DND-41 (cell line): ENCODE measurements at regions not wholly inside any gene's neighbourhood (a gene's known extent, or its start where the extent isn't known, plus 50 kb on each side); places are given as distances from the start of the nearest gene placed in this dataset.

Source experiments
- ATAC-seq: fragments of 200-7000 bp; cut with Tn5 transposase; 3 replicates; pipeline ENCODE4 v1.9.1; 2021; ENCODE audit warnings: low read depth; ENCODE audit not compliant: insufficient read depth
- DNase-seq: peaks from one replicate; pipeline ENCODE4 v3.0.0-alpha.2; 2020
- H2AFZ ChIP-seq: 2 replicates; pipeline ENCODE4 v1.6.0; 2012; ENCODE audit warnings: low read depth, low read length
- H3K27ac ChIP-seq: 2 replicates; pipeline ENCODE4 v1.5.1; 2012; ENCODE audit warnings: low read length, inconsistent platforms
- H3K27me3 ChIP-seq: fragments of 200-600 bp; sonication (generic); 2 replicates; pipeline ENCODE4 v1.6.0; 2012; ENCODE audit warnings: low read length, mild to moderate bottlenecking, inconsistent platforms; ENCODE audit not compliant: insufficient read depth, poor library complexity
- H3K36me3 ChIP-seq: 2 replicates; pipeline ENCODE4 v1.5.1; 2012; ENCODE audit warnings: low read length, inconsistent platforms; ENCODE audit not compliant: insufficient read depth
- H3K4me1 ChIP-seq: 2 replicates; pipeline ENCODE4 v1.5.1; 2012; ENCODE audit warnings: mild to moderate bottlenecking, low read length; ENCODE audit not compliant: insufficient read depth
- H3K4me2 ChIP-seq: 2 replicates; pipeline ENCODE4 v1.6.0; 2012; ENCODE audit warnings: mild to moderate bottlenecking, moderate library complexity, low read length, inconsistent platforms; ENCODE audit not compliant: insufficient read depth
- H3K4me3 ChIP-seq, 2 experiments: fragments of 200-600 bp in 1 of 2; shearing (Covaris generic) in 1 of 2; 2 replicates each; pipeline ENCODE4 v1.5.1; 2012 to 2016; ENCODE audit warnings: inconsistent platforms in 2 of 2, low read length in 2 of 2, mild to moderate bottlenecking in 2 of 2, low read depth in 1 of 2, moderate library complexity in 1 of 2
- H3K79me2 ChIP-seq: 2 replicates; pipeline ENCODE4 v1.6.0; 2012; ENCODE audit warnings: low read length, inconsistent platforms; ENCODE audit not compliant: insufficient read depth
- H3K9ac ChIP-seq: 2 replicates; pipeline ENCODE4 v1.6.0; 2012; ENCODE audit warnings: low read depth, mild to moderate bottlenecking, inconsistent platforms, low read length, moderate library complexity
- H3K9me3 ChIP-seq: 2 replicates; pipeline ENCODE4 v1.5.1; 2012; ENCODE audit warnings: low read length, moderate library complexity, mild to moderate bottlenecking, inconsistent platforms; ENCODE audit not compliant: insufficient read depth, severe bottlenecking
- H4K20me1 ChIP-seq: 2 replicates; pipeline ENCODE4 v1.6.0; 2012; ENCODE audit warnings: low read length; ENCODE audit not compliant: insufficient read depth
- CTCF ChIP-seq: IDR thresholded peaks from 2 replicates; pipeline ENCODE4 v1.5.1; 2012; ENCODE audit warnings: borderline replicate concordance, low read length, moderate library complexity, mild to moderate bottlenecking; ENCODE audit not compliant: poor library complexity, severe bottlenecking; ENCODE audit errors: extremely low read depth
- EZH2 ChIP-seq: IDR thresholded peaks from 3 replicates; pipeline ENCODE4 v1.6.1; 2012; ENCODE audit warnings: borderline replicate concordance, low read depth, mild to moderate bottlenecking, moderate library complexity, low read length, inconsistent platforms; ENCODE audit not compliant: severe bottlenecking

GRCh38 chr1:67609577-67610341, 75.2 kb upstream of the GADD45A start:
- Histone ChIP-seq H3K4me3 (no peak overlapping the region), H3K27ac (no peak overlapping the region), H3K9me3 (no peaks in the 10 kb centered on the region), H3K79me2 (no peaks in the 10 kb centered on the region), H3K4me2 (no peak overlapping the region), H3K36me3 (no peaks in the 10 kb centered on the region), H3K27me3 (peaks cover 5% of the 10 kb centered on the region), H4K20me1 (no peaks in the 10 kb centered on the region), H3K4me1 (no peaks in the 10 kb centered on the region), H2AFZ (no peak overlapping the region), H3K9ac (no peak overlapping the region)
- TF ChIP-seq EZH2 (no peak), CTCF (no peak)
- no peak for DNase-seq
- no peak for ATAC-seq

- Histone ChIP-seq H3K27ac (no peak overlapping the region), H3K4me1 (no peaks in the 10 kb centered on the region), H3K9me3 (no peaks in the 10 kb centered on the region), H4K20me1 (no peaks in the 10 kb centered on the region), H3K9ac (no peak overlapping the region), H3K79me2 (no peaks in the 10 kb centered on the region), H3K27me3 (peaks cover 5% of the 10 kb centered on the region), H3K4me3 (no peak overlapping the region), H3K4me2 (no peak overlapping the region), H3K36me3 (no peaks in the 10 kb centered on the region), H2AFZ (no peak overlapping the region)
- DNase-seq: no peak
- no peak for ATAC-seq
- TF ChIP-seq EZH2: no peak
- TF ChIP-seq CTCF: no peak
These were observed 74.6 kb upstream of the GADD45A start for GRCh38 chr1:67610450-67610849.

GRCh38 chr1:67611846-67612245, 73.2 kb upstream of the GADD45A start:
- peaks cover 10% of the 10 kb centered on the region for H3K27me3 ChIP-seq
- TF ChIP-seq CTCF (no peak), EZH2 (no peak)
- H2AFZ ChIP-seq: no peak overlapping the region
- H4K20me1 ChIP-seq: no peaks in the 10 kb centered on the region
- no peaks in the 10 kb centered on the region for H3K79me2 ChIP-seq
- no peak overlapping the region for H3K27ac ChIP-seq
- H3K9me3 ChIP-seq: no peaks in the 10 kb centered on the region
- DNase-seq (no peak), ATAC-seq (no peak)
- H3K4me3 ChIP-seq: no peak overlapping the region
- no peaks in the 10 kb centered on the region for H3K4me1 ChIP-seq
- H3K4me2 ChIP-seq: no peak overlapping the region
- no peak overlapping the region for H3K9ac ChIP-seq
- no peaks in the 10 kb centered on the region for H3K36me3 ChIP-seq
